A673 (cell line): ENCODE measurements at regions not wholly inside any gene's neighbourhood (a gene's known extent, or its start where the extent isn't known, plus 50 kb on each side); places are given as distances from the start of the nearest gene placed in this dataset.

ENCODE experiments used
- EZH2 ChIP-seq: fragments of 200-600 bp; sonication (generic); IDR thresholded peaks from 2 replicates; pipeline ENCODE4 v1.6.1; 2017; ENCODE audit warnings: borderline replicate concordance, low read depth, mild to moderate bottlenecking, mixed read lengths, antibody characterized with exemption, low read length; ENCODE audit not compliant: poor library complexity, severe bottlenecking
- TF ChIP-seq, protein P1 (sequence below): fragments of 300-800, 200-600 bp; sonication (generic); conservative IDR thresholded peaks from 2 replicates; pipeline ENCODE4 v1.5.1; 2017; ENCODE audit warnings: low read depth, mild to moderate bottlenecking, antibody characterized with exemption, low read length, moderate library complexity, mixed read lengths

DNA sequence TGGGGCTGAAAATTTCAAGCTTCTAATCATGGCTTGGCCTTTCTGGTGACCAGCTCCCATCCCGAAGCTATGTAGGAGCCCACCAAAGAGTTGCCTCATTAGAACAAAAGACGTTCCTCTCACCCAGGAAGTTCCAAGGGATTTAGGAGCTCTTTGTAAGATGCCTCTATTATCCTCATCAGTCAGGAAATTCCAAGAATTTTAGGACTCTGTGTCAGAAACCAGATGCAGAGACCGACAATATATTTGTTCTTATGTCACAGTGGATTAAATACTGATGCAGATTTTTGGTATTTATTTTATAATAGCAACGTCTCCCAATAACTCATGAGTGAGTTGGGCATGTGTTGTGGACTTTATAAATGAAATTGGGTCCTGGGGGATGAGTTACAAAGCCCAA, 91.8 kb upstream of the SKOR2 start:
- TF ChIP-seq EZH2, result no peak
- TF ChIP-seq, protein P1, sequence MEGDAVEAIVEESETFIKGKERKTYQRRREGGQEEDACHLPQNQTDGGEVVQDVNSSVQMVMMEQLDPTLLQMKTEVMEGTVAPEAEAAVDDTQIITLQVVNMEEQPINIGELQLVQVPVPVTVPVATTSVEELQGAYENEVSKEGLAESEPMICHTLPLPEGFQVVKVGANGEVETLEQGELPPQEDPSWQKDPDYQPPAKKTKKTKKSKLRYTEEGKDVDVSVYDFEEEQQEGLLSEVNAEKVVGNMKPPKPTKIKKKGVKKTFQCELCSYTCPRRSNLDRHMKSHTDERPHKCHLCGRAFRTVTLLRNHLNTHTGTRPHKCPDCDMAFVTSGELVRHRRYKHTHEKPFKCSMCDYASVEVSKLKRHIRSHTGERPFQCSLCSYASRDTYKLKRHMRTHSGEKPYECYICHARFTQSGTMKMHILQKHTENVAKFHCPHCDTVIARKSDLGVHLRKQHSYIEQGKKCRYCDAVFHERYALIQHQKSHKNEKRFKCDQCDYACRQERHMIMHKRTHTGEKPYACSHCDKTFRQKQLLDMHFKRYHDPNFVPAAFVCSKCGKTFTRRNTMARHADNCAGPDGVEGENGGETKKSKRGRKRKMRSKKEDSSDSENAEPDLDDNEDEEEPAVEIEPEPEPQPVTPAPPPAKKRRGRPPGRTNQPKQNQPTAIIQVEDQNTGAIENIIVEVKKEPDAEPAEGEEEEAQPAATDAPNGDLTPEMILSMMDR, result no peak
